HG03097 (cell line): ENCODE measurements at regions not wholly inside any gene's neighbourhood (a gene's known extent, or its start where the extent isn't known, plus 50 kb on each side); places are given as distances from the start of the nearest gene placed in this dataset.

Experiments
- ATAC-seq: cut with Tn5 transposase; IDR thresholded peaks from one replicate; pipeline ENCODE4 v1.9.1; 2021; ENCODE audit not compliant: unreplicated experiment, low FRiP score

DNA sequence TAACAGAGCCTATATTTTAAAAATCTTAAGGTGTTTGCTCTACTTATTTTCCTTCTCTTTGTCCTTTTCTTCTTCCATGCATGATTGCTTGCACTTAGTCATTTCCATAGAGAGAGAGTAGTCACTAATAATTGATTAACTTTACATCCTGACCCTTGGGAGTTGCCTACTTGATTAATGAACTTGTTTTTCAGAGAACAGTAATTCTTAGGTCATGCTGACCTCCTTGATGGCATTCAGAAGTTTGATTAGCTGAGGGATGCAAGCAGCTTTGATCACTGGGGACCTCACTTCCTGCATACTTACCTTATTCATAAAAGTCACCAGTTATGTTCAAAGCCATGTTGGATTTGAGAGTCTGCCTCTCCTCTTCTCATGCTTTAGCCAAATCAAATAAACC is 715.6 kb upstream of the ID4 start:
- ATAC-seq, result no peak

DNA sequence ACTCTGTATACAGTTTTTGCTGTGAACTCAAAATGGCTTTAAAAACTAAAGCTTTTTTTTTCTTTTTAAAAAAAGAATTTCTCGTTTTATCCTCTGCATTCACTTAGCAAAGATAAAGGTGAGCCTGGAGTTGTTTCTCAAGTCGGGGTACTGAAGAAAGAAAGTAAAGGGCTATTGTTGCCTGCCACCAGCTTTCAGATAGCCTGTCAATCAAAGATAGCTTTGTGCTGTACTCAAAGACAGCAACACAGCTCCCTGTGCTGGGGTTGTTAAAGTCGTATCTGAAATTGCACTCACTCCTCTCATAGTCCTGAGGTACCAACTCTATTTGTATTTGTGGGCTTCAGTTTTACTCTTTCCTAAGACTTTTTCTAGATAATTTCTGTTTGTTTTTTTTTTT is 710.1 kb upstream of the ID4 start:
- ATAC-seq, result no peak

DNA sequence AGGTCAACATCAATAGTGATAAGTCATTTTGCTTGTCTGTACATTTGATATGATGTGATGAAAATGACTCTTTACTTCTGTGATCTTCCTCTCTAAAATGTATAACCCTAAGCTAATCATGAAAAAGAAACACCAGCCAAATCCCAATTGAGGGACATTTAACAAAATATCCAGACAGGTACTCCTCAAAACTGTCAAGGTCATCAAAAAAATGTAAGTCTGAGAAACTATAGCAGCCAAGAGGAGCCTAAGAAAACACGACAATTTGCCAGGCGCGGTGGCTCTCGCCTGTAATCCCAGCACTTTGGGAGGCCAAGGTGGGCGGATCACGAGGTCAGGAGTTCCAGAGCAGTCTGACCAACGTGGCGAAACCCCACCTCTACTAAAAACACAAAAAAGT is 708.5 kb upstream of the ID4 start:
- no peak for ATAC-seq

DNA sequence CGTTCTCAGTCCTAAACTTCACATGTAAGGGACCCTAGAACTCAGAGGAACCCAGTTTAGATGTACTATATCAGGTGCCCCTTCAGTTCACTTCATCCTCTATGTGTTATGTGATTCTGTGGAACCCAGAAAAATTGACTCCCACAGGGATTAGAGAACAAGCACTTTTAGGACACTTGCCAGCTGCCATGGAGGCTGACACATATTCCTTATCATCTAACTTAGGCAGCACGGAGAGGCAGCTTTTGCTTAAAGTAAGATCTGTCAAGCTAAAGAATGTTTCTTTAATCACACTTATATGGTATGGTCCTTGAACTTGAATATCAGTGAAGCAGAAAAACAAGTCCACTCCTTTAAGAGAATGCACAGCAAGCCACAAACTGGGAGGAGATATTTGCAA is 701.5 kb upstream of the ID4 start:
- ATAC-seq, result no peak

DNA sequence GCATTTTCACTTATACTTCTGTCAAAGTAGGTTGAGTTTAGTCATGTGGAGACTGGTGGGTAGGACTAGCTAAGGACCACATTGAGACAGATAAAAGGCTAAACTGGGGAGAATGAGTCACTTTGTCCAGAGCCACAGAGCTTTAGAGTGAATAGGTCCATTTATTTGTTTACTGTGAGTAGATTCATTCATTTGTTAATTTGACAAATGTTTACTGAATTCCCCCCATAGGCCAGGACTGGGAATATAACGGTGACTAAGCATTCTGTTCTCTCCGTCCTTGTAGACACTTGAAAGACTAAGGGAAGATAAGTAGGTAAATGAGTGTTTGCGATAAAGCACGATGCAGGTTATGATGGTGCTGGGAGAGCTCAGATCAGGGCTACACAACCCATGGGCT is 699.7 kb upstream of the ID4 start:
- no peak for ATAC-seq

DNA sequence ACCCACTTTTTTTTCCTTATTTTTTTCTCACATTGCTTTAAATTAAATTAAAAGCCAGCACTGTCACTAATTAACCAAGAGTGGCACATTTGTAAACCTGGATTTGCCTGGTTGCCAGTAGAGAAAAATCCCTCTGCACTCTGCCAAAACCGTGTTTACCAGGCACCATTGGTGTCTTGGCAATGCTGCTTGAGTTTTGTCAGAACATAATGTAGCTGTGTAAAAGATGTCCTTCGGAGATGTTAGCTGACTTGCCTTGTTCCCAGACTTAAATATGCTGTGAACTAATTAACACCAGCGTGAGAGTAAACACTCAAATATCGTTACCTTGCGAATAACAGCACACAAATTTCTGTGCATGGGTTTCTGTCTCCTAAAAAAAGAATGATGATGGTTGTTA is 694.9 kb upstream of the ID4 start:
- ATAC-seq, result no peak

DNA sequence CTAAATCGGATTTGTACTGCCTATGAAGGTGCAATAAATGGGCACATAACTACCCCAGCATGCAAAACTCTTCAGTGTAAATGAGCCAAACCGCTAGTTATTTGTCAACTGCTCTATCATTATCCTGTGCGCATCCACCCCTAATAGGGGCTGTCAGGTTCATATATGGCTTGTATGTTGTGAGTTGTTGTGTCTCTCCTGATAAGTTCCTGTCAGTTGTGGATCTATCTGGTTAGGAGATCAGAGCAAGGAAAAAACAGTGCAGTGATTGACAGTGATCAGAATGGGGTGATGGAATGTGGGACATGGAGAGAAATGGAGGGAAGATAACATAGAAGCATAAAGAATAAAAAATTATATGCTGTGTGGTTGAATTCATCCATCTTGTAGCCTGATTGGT is 686.9 kb upstream of the ID4 start:
- ATAC-seq, result no peak

DNA sequence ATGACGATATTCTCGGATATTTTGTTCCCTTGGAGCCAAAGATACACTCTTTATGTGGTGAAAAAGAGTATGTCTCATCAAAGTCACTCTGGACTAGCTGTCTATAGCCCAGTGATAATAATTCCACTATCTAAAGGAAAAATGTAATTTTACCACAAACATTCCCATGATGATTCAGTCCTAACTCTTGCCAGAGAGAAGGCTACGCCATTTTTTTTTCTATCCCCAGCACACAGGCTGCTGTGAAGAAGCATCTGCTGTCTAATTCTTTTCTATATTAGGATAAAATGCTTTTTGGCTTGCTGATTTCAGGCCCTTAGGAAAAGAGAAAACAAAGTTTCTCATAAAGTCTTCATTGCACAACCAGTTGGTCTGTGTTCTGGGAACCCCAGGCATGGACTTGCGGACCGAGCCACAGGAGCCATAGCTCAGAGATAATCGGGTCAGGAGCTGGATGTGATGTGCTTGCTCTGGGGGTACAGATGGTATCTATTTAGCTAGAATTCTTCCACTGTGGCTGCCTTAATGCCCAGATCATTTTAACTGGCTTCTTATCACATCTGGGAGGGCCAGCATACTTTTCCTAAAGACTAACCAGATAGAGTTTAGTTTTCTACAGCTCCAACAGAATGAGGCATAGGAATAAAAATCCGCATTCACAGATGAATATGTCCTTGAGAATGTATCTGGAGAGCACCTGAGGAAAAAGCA is 683.7 kb upstream of the ID4 start:
- ATAC-seq, result no peak

DNA sequence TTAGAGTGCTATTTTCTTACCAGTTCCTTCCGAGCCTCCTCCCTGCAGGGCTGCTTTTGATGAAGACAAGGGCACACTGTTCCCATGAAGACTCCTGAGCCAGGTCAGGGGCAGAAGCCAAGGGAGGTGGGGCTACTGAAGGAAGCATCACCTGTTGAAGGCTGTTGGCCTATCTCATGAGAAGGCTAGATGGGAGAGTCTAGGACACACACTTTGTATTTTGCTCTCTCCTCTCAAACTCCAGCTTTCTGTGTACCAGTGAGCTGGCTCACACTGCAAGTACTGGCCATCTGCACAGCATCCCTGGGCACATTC is 683.2 kb upstream of the ID4 start:
- no peak for ATAC-seq

DNA sequence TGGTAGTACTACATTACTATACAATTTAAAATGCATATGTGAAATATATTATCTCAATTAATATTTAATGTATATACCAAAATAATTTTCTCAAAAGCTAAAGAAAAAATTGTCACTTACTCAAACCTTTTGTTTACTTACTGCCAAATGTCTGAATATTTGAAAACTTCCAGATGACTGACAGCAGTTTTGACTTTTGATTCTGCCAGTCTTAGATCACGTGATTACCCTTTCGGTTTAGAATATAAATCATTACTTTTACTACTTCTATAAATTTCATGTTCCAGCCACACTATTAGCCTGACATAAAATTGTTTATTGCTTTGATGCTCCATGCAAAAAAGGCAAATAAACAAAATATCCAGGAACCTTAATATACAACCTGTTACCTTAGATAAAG is 680.7 kb upstream of the ID4 start:
- no peak for ATAC-seq

DNA sequence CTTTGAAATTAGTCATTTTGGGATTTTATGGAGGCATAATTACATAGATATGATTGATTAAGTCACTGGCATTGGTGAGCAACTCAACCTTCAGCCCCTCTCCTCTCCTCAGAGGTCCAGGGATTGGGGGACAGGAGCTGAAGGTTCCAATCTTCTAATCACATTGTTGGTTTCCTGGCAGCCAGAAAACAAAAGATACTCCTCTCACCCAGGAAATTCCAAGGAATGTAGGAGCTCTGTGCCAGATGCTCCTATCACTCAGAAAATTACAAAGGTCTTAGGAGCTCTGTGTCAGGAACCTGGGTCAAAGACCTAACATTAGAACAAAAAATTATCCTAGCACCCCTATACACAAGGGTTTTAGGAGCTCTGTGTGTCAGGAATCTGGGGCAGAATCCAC is 679.7 kb upstream of the ID4 start:
- ATAC-seq, result no peak

DNA sequence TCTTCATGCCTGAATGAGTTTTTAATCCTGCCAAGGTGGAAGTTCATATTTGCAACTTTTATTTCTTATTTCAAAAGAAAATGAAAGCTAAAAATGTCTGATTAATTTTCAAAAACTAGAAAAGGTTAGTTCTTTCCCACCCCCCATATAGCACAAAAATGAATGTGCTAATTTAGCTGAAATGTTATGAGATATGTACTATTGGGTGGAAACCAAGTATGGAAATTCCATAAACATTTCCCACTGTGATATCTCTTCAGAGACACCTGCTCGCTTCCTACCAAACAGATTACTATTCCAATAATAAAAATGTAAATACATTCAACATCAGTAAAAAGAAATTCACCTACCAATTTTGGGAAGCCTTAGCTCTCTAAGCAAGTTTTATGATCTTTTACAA is 678.6 kb upstream of the ID4 start:
- ATAC-seq, result no peak

DNA sequence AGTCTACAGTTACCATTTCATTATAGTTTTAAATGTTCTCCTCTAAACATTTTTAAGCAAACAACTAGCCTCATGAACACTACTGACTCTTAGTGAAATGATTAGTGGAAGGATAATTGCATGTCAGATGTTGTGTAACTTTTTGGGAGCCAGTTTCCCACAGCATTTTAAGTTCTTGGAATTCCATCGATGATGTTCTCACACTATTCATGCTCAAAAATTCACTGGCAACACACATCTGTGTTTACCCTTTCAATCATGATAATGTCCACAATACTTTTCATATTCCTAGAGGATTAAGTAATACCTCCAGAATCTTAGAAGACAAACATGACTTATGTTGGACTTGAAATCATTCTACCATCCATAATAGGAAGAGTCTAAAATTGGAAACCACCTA is 678.1 kb upstream of the ID4 start:
- ATAC-seq, result no peak

DNA sequence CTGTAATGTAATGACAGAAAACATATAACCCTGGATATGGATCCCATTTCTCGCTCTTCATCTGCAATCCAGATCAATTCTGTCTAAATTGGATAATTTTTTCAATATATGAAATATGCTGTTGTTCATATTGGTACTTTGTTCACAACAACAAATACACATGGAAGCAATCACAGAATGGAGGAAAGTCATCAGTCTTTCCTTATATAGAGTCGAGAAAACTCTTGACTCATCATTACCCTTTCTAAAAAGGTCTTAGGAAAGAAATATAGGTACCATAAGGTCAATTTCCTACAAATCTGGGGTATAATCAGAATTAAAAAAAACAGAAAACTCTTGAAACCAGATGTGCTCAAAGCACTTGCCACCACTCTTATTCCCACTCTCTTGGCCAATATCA is 677.6 kb upstream of the ID4 start:
- ATAC-seq, result no peak

DNA sequence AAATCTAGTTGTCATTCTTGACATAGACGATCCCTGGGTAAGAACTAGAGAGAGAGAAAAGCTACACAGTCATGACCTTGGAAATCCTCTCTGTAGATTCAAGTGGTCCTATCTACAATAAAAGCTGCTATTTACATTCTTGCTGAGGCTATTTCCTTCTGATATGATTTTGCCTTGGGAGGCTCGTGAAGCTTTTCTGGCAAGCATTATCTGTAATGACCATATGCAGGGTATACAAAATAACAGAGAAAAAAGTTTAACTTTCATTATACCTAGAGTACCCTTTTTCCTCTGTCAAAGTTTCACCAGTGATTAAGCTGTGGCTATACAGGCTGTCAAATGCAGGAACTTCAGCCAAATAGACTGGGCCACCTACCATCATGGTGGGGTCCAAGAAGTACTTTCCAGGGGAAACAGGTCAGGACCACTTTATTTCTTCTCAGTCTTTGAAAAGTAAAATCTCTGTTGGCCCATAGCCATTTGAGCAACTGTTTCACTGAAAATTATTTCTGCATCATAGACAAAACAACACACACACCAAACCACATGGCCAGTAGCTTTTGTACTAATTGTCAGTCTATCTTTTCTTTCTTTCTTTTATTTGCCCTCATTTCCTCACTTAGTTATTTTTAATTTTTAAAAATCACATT is 677.0 kb upstream of the ID4 start:
- ATAC-seq, result no peak

DNA sequence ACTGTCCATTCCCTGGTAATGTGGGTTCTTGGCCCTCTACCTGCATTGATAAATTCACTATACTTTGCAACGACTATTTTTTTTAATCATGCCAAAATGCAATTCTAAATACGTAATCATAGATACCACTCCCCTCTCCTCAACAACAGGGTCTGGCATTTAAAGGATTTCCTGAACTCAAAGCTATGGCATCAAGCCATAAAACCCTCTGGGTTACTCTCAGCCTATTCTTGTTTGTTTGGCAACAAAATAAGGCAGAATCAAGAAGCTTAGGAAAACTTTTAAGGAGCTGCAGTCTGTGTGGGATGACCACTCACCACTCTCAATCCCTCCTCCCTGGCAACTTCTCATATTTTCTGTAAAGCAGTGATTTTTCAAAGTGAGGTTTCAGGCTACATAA is 669.9 kb upstream of the ID4 start:
- ATAC-seq, result no peak

DNA sequence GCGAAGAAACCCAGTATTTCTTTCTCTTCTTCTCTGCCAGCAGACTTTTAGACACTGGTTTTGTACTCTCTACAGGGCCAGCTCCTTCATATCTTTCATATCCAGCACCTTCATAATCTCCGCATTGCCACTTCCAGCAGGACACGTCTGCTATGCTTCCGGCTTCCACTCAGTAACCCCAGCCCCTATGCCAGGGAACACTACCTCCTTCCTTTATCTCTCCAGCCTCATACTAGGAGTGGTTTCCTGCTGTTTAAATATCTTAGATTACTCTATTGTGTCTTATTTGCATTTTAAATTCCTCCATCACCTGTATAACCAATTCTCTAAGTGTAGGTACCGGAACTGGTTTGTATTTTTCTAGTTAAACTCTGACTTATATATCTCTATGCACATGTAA is 667.8 kb upstream of the ID4 start:
- no peak for ATAC-seq

DNA sequence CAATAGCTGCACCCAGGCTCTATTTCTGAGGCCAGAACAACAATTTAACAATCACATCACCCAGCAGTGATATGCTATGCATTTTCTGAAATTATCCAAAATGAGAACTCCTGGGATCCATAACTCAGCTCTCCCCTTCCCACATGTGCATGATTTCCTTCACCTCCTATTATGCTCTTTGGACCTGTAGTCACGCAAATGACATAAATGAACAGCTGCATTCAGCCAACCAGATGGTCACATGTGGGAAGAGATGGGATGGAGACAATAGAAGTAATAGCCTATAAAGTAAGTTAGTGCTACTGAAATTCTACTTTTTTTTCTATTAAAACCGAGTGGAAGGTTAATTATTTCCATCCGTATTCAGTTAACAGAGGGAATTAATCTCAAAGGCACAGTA is 662.1 kb upstream of the ID4 start:
- ATAC-seq, result no peak

DNA sequence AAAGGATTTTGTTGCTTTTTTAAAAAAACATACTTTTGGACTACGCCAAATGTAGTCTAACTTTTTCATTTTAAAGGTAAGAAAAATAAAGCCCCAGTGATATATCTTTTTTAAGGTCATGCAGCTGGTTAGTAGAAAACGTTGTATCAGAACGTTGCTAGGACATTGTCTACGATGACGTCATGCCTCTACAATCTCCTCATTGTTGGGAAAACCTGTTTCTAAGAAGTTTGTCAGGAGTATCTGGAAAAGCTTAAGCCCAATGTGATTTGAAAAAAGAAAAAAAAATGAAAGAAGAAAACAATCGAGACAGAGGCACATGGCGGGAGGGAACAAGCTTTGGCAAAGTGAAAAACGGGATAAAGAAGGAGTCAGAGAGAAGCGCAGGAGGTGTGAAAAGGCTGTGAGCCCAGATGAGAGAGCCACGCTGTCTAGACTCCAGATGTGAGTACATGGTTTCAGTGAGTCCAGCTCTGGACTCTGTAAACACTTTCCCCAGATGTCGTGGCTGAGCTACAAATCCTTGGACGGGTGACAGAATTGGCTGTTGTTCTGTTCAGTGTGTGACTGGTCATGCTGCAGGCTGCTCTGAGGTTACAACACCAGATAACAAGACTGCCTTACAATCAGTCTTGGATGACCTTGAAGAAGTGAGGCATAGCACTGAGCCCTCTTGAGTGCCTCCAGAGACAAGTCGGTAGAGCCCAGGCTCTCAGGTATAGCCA is 656.7 kb upstream of the ID4 start:
- no peak for ATAC-seq

DNA sequence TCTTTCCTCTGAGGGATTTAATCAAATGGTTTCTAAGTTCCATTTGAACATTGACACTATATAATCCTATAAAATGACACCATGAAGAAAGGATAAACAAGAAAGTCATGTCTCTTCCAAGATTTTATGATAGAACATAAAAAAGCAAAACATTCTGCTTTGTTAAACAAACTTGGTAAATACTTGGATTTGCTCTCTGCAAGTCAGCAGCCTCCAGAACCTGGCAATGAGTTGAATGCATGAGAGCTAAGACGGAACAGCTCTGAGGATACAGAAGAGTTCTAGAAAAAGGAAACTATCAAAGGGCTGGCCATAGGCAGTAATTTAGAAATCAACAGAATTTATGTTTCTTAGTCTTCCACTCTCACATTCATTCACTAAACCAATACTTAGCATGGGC is 656.0 kb upstream of the ID4 start:
- ATAC-seq, result no peak

DNA sequence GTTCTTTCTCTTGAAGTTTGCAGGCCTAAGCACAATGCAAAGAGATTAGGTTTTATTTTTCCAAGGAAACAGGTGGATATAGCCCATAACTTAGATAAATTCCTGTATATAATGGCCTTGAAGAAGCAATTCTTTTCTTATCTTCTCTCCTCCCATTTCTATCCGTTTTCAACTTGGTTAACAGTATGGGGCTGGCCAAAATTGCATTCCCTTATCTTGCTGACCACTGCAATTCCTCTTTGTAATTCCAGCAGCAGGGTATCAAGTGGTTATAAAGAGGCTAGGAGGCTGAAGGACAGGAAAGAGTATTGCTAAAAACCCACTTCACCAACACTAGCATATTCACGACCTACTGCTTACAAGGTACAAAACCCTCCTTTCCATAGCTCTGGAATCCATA is 643.5 kb upstream of the ID4 start:
- ATAC-seq, result no peak

DNA sequence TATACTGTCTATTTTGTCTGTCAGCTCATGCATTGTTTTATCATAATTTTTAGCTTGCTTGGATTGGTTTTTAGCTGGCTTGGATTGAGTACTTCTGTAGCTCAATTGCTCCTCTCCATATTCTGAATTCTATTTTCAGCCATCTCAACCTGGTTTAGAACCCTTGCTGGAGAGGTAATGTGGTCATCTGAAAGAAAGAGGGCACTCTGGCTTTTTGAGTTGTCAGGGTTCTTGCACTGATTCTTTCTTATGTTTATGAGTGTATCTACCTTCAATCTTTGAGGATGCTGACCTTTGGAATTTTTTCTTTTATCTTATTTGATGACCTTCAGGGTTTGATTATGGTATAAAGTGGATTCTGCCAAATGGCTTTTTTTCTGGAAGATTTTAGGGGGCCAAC is 632.7 kb upstream of the ID4 start:
- no peak for ATAC-seq
